SK-N-SH treated with all-trans-retinoic acid at 6 μM for 48 hours (cell line): ENCODE measurements at regions not wholly inside any gene's neighbourhood (a gene's known extent, or its start where the extent isn't known, plus 50 kb on each side); places are given as distances from the start of the nearest gene placed in this dataset.
"Not testable (repeated sequence)": the region's sequence is repeated elsewhere in the genome, so short reads cannot be mapped to it uniquely, and the experiment has no call there.

Experiments
- ESRRG ChIP-seq: fragments of 250-450 bp; sonication (Bioruptor Pico); IDR thresholded peaks from 2 replicates; pipeline ENCODE4 v1.6.1; 2021; ENCODE audit warnings: mild to moderate bottlenecking
- ISL1 ChIP-seq: fragments of 250-450 bp; sonication (Bioruptor Pico); IDR thresholded peaks from 2 replicates; pipeline ENCODE4 v2.1.2; 2022; ENCODE audit warnings: mild to moderate bottlenecking, moderate library complexity
- OSR1 ChIP-seq: fragments of 250-450 bp; sonication (Bioruptor Pico); IDR thresholded peaks from 2 replicates; pipeline ENCODE4 v1.8.0; 2022; ENCODE audit warnings: moderate library complexity, mild to moderate bottlenecking, inconsistent platforms
- PATZ1 ChIP-seq: fragments of 250-450 bp; sonication (Bioruptor Pico); IDR thresholded peaks from 2 replicates; pipeline ENCODE4 v1.8.0; 2020; ENCODE audit warnings: mild to moderate bottlenecking, moderate library complexity, borderline replicate concordance
- PPARA ChIP-seq: fragments of 250-450 bp; sonication (Bioruptor Pico); IDR thresholded peaks from 2 replicates; pipeline ENCODE4 v1.5.0; 2020; ENCODE audit warnings: mild to moderate bottlenecking, borderline replicate concordance
- TF ChIP-seq, protein P1 (sequence below): fragments of 250-450 bp; sonication (Bioruptor Pico); IDR thresholded peaks from 2 replicates; pipeline ENCODE4 v1.5.0; 2020; ENCODE audit warnings: mild to moderate bottlenecking, moderate library complexity

DNA sequence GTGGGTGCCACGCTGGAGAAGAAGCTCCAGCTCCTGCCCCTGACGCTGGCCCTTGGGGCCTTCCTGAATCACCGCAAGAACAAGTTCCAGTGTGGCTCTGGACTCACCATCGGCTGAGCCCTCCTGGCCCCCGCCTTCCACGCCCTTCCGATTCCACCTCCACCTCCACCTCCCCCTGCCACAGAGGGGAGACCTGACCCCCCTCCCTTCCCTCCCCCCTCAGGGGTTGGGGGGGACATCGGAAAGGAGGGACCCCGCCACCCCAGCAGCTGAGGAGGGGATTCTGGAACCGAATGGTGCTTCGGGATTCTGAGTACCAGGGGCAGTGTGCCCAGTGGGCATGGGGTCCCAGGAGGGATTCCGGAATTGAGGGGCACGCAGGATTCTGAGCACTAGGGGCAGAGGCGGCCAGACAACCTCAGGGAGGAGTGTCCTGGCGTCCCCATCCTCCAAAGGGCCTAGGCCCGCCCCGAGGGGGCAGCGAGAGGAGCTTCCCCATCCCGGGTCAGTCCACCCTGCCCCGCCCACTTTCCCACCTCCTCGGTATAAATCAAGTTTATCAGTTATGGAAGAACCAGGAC is 166.0 kb downstream of the POTEG start:
- not testable (repeated sequence) for TF ChIP-seq PATZ1 (CRISPR knock-in tag); ESRRG (CRISPR knock-in tag); OSR1; PPARA (CRISPR knock-in tag); ISL1 (CRISPR knock-in tag)
- TF ChIP-seq, protein P1, sequence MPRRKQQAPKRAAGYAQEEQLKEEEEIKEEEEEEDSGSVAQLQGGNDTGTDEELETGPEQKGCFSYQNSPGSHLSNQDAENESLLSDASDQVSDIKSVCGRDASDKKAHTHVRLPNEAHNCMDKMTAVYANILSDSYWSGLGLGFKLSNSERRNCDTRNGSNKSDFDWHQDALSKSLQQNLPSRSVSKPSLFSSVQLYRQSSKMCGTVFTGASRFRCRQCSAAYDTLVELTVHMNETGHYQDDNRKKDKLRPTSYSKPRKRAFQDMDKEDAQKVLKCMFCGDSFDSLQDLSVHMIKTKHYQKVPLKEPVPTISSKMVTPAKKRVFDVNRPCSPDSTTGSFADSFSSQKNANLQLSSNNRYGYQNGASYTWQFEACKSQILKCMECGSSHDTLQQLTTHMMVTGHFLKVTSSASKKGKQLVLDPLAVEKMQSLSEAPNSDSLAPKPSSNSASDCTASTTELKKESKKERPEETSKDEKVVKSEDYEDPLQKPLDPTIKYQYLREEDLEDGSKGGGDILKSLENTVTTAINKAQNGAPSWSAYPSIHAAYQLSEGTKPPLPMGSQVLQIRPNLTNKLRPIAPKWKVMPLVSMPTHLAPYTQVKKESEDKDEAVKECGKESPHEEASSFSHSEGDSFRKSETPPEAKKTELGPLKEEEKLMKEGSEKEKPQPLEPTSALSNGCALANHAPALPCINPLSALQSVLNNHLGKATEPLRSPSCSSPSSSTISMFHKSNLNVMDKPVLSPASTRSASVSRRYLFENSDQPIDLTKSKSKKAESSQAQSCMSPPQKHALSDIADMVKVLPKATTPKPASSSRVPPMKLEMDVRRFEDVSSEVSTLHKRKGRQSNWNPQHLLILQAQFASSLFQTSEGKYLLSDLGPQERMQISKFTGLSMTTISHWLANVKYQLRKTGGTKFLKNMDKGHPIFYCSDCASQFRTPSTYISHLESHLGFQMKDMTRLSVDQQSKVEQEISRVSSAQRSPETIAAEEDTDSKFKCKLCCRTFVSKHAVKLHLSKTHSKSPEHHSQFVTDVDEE, result not testable (repeated sequence)
